SU-DHL-6 (cell line): ENCODE measurements at regions not wholly inside any gene's neighbourhood (a gene's known extent, or its start where the extent isn't known, plus 50 kb on each side); places are given as distances from the start of the nearest gene placed in this dataset.

ENCODE experiments used
- CTCF ChIP-seq: fragments of 200-600 bp; sonication (generic); IDR thresholded peaks from one replicate; pipeline ENCODE4 v1.5.1; 2017; ENCODE audit warnings: antibody characterized with exemption, mild to moderate bottlenecking, low read length, moderate library complexity; ENCODE audit not compliant: insufficient read depth, poor library complexity, severe bottlenecking
- EZH2phosphoT487 ChIP-seq: fragments of 200-600 bp; sonication (generic), shearing (Covaris generic); conservative IDR thresholded peaks from 2 replicates; pipeline ENCODE4 v1.6.1; 2018; ENCODE audit warnings: mild to moderate bottlenecking, antibody characterized with exemption, low read length, moderate library complexity, mixed read lengths

- no peak for TF ChIP-seq EZH2phosphoT487
- no peak for TF ChIP-seq CTCF
Measured at GRCh38 chr1:229153955-229154548, 116.9 kb upstream of the RAB4A start.
